ENCODE measurements at regions not wholly inside any gene's neighbourhood (a gene's known extent, or its start where the extent isn't known, plus 50 kb on each side); places are given as distances from the start of the nearest gene placed in this dataset.
"Not testable (repeated sequence)": the region's sequence is repeated elsewhere in the genome, so short reads cannot be mapped to it uniquely, and the experiment has no call there.

DNA sequence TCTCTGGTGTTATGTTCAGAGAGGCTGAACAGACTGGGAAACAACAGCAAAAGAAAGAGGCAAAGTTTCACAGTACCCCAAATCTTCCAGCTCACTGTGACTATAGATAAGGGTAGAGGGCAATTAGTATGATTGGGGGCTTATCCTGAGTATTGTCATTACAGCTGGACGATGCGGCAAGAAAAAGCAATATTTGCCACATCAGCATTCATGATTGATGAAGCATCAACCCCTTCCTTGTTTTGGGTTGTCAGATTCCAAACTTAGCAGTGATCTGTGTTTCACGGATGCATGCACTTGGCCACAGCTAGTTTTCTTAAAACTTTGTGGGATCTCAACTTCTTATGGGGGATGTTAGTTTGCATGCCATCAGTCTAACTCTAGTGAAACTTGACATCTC, 348.8 kb upstream of the SLITRK5 start:
- DNase-seq (ENCODE audit: low read depth) = no peak

DNA sequence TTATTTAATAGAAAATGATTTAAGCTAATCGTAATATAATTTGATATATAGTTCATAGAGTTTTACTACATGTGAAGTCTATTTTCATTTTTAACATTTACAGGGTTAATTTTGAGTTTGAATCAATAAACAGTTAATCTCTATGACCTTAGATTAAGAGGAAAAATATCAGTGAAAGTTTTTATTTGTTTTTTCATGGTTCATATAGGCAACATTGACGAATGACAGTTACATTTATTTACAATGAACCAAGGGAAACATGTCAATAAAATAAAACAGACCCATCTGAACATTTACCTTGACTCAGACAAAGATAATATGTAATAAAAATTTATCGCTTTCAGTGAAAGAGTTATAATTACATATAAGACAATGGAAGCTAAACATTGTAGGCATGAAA, 346.6 kb upstream of the SLITRK5 start:
- DNase-seq (ENCODE audit: low read depth) = no peak

DNA sequence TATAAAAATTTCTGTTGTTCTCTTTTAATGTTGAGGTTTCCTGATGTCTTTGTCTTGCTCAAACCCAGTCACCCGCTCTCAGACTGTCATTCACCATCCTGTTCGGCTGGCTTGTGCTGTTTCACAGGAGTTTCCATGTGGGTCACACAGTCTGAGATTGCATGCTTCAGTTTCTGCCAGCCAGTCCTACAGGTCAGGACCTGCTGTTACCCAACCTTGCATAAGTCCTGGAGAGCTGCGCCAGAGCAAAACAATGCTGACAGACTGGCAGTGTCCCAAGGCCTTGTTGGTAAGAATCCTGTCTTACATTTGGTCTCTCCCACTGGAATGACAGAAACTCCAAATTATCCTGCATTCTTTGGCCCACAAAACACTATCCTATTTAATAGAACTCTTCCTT, 340.0 kb upstream of the SLITRK5 start:
- DNase-seq (ENCODE audit: low read depth) = no peak

DNA sequence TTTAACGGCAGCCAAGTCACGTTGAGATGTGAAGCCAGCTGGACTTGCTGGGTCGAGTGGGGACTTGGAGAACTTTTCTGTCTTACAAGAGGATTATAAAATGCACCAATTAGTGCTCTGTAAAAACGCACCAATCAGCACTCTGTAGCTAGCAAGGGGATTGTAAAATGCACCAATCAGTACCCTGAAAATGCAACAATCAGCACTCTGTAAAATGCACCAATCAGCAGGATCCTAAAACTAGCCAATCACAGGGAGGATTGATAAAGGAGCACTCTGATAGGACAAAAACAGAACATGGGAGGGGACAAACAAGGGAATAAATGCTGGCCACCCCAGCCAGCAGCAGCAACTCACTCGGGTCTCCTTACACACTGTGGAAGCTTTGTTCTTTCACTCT, 337.6 kb upstream of the SLITRK5 start:
- no peak for DNase-seq (ENCODE audit: low read depth)

DNA sequence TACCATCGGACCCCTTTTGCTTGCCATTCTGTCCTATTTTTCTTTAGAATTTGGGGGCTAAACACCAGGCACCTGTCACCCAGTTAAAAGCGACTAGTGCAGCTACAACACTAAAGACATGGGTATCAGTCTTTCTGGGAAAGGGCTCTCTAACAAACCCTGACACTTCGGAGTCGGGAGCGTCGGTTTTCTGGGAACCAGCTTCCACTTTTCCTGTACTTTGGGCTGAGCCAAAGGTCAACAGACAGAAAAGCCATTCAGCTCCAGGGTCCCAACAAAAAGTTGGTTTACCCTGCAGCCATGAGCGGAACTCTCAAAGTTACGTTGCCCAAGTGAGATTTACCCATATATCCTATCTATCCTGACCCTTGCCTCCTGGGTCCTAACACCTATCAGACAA, 337.0 kb upstream of the SLITRK5 start:
- no peak for DNase-seq (ENCODE audit: low read depth)

DNA sequence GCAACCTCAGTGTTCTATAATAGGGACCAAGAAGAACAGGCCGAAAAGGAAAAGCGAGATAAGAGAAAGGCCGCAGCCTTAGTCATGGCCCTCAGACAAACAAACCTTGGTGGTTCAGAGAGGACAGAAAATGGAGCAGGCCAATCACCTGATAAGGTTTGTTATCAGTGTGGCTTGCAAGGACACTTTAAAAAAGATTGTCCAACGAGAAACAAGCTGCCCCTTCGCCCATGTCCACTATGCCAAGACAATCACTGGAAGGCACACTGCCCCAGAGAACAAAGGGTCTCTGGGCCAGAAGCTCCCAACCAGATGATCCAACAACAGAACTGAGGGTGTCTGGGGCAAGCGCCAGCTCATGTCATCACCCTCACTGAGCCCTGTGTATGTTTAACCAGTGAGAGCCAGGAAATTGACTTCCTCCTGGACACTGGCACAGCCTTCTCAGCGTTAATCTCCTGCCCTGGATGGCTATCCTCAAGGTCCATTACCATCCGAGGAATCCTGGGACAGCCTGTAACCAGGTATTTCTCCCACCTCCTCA, 334.8 kb upstream of the SLITRK5 start:
- not testable (repeated sequence) for DNase-seq (ENCODE audit: low read depth)

DNA sequence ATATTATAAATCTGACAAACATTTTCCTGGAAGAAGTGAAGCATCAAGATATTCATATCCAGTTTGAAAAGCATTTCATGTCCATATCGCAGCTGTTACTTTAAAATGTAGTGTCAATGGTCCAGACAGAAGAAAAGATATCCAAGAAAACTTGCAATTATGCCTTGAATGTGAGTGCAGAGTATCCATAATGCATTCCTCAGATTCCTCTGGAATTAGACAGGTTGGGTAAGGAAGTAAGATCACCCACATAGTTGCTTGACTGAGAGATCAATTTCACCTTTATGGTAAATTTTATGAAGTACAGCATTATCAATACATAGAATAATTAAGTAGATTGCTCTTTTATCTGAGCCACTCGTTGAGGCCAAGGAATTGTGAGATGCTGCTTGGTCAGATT, 327.0 kb upstream of the SLITRK5 start:
- DNase-seq (ENCODE audit: low read depth) = peak; percentile 47

DNA sequence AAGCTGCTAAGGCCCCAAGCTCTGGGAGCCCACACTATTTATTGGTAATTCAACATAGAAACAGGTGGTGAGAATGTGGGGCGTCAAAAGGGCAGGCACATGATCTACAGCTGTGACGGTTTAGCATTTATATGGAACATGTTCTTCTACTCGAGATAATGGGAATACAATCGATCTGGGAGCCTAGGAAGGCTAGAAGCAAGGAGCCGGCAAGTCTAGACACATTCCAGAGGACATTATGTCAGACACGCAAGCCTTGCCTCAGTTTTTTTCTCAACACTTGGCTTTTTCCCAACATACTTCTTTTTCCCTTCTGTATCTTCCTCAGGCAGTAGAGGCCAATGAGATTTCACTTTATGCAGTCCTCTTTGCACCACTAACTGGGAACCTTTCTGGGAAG, 315.7 kb upstream of the SLITRK5 start:
- DNase-seq (ENCODE audit: low read depth) = peak; percentile 10

DNA sequence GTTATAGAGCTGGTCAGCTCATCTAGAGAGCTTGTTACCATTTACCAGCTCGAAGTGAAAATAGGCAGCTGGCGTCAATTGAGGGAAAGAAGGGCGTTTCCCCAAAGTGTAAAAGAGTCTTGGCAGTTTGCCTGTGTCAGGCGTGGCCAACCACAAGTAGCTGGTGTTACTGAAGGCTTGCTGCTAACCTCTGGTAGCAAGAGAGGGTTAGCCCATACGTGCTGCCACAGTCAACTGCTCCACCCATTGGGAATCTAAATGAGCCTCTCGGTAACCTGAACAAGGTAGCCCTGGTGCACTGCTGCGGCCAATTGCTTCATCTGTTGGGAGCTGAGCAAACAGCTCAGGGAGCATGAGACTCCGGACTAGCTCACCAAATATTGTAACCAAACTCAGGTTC, 314.9 kb upstream of the SLITRK5 start:
- DNase-seq (ENCODE audit: low read depth) = peak; percentile 17

DNA sequence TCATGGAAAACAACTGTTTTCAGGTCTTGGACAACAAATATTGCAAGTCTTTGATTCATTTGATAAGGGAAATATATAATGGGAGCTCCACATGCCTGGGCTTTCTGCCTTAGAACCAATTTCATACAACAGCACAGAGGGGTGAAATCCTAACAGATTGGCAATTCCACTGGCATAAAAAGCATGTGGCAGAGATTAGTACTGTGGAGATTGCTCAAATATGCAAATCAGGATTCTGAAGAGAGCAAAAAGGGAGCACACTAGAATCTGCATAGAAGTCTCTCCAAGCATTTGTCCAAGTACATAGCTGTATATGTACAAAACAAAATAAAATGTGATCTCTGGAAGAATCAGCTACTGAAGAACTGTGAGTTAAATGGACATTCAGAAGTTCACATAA, 312.9 kb upstream of the SLITRK5 start:
- no peak for DNase-seq (ENCODE audit: low read depth)

DNA sequence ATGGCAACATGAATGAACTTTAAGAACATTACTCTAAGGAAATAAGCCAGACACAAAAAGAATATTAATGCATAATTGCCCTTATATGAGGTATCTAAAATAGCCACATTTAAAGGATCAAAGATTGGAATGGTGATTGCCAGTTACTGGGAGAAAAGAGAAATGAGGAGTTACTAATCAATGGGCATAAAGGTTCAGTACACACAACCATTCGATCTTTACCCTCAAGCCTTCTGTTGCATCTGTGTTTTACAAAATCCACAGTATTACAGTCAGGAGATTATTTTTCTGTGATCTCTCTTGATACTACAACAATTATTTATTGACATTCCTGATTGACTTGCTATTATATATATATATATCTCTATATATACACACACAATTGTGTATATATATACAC, 310.0 kb upstream of the SLITRK5 start:
- DNase-seq (ENCODE audit: low read depth) = no peak

DNA sequence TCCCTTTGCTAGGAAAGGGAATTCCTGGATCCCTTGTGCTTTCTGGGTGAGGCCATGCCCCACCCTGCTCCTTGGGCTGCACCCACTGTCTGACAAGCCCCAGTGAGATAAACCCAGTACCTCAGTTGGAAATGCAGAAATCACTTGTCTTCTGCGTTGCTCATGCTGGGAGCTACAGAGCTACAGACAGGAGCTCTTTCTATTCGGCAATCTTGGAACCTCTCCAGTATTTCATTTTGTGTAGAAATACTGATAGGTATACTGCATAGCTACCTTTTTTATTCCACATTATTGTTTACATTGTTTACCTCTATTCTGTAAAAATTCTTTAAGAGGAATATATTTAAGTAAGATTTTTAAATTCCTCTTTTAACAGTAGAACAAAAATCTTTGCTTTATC, 302.5 kb upstream of the SLITRK5 start:
- no peak for DNase-seq (ENCODE audit: low read depth)

DNA sequence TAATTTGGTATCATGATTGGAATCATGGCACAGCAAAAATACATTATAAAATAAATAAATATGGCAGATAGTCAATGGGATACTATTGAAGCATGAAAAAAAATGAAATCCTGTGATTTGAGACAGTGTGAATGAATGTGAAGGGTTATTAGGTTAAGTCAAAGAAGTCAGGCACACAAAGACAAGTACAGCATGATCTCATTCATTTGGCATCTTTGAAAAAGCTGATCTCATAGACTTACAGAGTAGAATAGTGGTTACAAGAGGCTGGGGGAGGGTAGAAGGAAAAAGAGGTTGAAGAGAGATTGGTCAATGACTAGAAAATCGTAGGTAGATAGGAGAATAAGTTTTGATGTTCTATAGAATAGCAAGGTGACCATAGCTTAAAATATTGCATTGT, 295.1 kb upstream of the SLITRK5 start:
- peak; percentile 54 for DNase-seq (ENCODE audit: low read depth)

DNA sequence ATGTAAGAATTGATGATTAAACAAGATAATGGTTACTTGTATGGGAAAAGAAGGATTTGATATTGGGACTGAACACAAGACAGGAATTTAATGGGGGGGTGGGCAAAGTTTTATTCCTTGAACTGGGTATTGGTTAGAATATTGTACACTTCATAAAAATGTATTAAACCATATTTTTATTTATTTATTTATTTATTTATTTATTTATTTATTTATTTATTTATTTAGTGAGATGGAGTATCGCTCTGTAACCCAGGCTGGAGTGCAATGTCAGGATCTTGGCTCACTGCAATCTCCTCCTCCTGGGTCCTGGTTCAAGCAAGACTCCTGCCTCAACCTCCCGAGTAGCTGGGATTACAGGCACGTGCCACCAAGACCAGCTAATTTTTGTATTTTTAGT, 287.1 kb upstream of the SLITRK5 start:
- no peak for DNase-seq (ENCODE audit: low read depth)

DNA sequence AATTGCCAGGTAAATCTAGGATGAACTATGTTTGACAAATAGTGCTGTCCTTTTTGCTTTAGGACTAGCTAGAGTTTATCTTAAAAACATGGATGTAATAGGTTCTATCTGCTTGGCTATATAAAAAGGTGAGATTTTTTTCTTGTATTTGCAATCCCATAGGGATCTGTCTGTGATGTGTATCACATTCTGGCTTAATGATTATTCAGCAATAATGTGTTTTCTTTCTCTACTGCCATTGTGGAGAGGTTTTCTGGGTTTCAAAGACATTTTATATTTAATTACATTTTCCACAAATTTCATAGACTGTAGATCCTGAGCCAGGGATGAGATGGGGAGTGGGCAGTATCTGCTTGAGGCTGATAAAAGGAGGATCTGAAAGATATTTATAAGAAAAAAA, 277.8 kb upstream of the SLITRK5 start:
- DNase-seq (ENCODE audit: low read depth) = no peak

DNA sequence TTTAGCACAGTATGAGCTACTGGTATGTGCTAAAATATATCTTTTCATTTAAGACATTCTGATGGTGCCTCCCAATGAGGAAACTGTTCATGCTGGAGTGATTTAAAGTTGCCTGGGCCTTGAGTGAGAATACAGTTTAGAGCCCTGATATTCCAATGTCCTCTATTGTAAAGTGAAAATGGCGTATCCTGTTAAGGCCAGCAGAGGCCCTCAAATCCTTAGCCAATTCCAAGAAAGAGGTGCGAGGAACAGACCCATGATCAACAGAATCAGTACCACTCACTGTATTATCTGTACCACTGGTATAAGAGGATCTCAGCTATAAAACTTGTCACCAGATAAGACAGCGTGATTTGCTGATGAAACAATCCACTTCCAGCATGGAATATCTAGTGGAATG, 273.1 kb upstream of the SLITRK5 start:
- DNase-seq (ENCODE audit: low read depth) = no peak

DNA sequence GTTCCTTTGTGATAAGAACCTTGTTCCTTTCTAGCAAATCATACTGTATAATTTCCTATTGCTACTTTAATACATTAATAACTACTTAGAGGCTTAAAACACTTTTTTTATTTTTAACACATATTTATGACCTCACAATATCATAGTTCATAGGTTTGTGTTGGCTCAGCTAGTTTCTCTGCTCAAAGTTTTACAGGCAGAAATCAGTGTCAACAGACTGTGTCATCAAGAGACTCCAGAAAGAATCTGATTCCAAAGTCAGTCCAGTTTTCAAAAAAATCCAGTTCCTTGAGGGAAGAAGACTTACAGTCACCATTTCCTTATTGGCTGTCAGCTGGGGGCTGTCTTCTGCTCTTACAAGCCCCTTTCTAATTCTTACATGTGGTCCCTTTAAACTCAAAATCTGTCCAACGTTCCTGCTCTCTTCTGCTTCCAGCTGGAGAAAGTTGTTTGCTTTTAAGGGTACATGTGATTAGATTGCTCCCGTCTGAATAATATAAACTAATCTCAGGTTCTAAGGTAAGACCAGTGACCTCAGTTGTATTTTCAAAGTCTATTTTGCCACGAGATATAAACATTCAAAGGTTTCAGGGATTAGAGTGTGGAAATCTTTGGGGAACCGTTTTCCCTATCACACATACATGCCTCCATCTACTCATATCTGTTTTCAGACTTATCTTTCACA, 267.3 kb upstream of the SLITRK5 start:
- DNase-seq (ENCODE audit: low read depth) = no peak

DNA sequence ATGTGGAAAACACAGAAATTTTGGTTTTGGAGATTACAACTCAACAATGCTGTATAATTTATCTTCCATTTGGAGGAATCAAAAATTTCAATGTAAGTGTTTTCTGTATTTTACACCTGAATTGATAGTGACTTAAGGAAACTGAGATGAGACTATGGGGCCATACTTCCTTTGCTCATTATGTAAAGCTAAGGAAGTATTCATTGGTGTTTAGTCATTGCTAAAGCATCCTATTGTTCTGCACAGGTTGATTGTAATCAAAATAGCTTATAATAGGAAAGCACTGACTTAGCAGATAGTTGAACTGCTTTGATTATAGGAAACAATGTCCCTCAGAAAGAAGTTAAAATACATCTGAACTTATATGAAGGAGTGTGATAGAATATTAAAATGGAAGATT, 244.4 kb upstream of the SLITRK5 start:
- DNase-seq (ENCODE audit: low read depth) = no peak

DNA sequence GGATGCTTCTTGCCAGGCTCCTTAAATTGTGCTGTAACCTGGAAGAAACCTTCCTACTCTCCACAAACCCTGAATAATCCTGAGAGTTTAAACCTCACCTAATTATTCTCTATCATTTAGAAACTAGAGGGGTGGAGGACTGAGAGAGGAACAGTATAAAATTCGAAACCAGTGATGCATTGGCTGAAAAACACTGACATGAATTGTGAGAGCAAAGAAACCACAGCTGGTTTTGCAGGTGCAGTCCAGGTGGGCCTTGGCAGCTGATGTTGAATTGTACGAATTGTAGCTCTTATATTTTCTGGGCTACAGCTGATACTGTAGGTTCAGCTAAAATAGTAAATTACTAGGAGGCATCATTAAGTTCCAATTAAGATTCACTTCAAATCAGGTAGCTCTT, 227.0 kb upstream of the SLITRK5 start:
- no peak for DNase-seq (ENCODE audit: low read depth)

DNA sequence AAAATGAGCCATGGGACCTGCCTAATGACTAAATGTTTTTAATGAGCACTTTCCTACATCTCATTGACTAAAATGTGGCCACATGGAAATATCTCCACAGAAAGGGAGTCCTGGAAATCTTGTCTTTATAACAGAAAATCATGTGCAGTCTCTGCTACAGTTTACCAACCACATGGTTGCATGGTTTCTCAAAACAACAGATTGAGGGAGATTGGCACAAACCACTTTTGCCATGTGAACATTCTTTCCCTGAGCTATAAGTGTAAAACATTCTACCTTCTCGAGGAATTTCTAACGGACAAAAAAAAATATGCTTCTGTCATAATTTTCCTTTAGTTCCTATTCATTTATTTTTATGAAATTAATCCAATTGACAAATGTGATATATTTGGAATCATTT, 218.9 kb upstream of the SLITRK5 start:
- DNase-seq (ENCODE audit: low read depth) = no peak

DNA sequence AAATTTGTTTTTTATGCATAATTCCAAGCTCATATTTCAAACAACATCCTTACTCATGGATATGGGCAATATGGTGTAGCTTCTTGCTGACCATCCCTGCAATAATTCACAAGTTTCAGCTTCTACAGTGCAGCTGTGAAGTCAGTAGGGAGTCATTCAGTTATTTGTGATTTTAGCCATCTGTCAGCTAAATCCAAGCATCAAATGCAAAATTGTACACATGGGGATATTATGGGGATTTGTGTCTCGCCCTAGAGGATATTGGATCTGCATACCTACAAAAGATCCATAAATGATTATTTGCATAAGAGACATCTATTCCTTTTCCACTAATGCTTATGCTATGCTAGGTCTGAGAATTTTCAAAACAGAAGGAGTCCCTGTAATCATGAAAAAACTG, 217.9 kb upstream of the SLITRK5 start:
- no peak for DNase-seq (ENCODE audit: low read depth)

DNA sequence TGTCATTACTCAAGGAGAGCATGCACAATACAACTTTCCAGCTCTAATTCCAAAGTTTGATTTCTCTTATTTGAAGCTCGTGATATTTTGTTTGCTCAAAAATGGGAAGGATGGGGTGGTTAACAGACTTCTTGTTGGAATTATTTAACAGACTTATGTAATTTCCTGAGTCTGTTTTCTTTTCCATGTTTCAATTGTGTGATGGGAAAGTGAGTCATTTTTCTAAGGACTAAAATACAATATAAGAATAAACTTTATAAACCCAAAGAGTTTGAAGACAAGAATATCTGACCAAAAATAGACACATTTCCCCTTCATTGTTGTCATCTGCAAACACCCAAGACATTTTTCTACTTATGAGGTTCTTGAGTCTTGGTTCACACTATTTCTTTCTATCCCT, 211.8 kb upstream of the SLITRK5 start:
- DNase-seq (ENCODE audit: low read depth) = peak; percentile 6

DNA sequence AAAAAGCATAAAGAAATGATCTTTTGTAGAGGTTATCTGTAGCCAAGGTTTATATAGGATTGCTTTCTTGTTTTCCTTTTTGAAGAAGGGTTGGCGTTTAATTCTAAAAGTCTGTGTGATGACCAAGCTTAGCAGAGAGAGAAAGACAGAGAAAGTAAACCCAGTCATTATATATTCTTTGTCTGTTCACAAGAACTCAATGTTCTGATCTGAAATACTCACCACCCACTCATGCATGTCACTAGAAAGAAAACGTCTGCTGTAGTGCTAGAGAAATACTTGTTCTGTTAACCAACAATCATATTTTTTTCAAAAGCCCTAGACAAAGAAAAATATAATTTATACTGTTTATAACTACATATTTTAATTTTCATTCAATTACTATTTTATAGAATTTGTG, 173.7 kb upstream of the SLITRK5 start:
- no peak for DNase-seq (ENCODE audit: low read depth)

DNA sequence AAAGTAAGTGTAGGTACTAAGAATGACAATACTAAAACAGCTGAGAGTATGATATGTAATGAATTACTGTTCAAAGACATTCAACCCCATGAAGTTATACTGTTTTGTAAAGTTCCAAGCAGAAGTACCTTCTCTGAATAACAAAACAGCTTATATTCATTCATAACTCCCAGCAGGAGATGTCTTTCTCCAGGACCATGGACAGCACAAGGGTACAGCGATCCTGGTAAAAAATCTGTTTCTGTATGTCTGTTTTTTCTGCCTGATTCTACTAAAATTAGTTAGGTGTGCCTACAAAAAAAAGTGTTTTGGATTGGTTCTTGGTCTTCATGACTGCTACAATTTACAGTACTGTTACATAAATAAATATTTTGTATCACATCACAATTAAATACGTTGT, 172.5 kb upstream of the SLITRK5 start:
- peak; percentile 29 for DNase-seq (ENCODE audit: low read depth)

Data from HT1080 (cell line).